Stomach smooth muscle (tissue), 2 donors: ENCODE measurements at regions not wholly inside any gene's neighbourhood (a gene's known extent, or its start where the extent isn't known, plus 50 kb on each side); places are given as distances from the start of the nearest gene placed in this dataset.

Experiments used
- H3K27ac ChIP-seq: one replicate; pipeline ENCODE4 v1.7.0; 2013; ENCODE audit warnings: mild to moderate bottlenecking, low read length, inconsistent platforms
- H3K27me3 ChIP-seq, 2 donors: one replicate each; pipeline ENCODE4 v1.7.0; 2013; ENCODE audit warnings: low read length in 2 of 2; ENCODE audit not compliant: insufficient read depth in 2 of 2, control insufficient read depth in 1 of 2
- H3K36me3 ChIP-seq, 2 donors: one replicate each; pipeline ENCODE4 v1.7.0; 2013; ENCODE audit warnings: low read length in 2 of 2; ENCODE audit not compliant: control insufficient read depth in 2 of 2, insufficient read depth in 2 of 2
- H3K4me1 ChIP-seq: one replicate; pipeline ENCODE4 v1.7.0; 2013; ENCODE audit warnings: low read length; ENCODE audit not compliant: control insufficient read depth, insufficient read depth
- H3K4me3 ChIP-seq, 2 donors: one replicate each; pipeline ENCODE4 v1.7.0; 2013; ENCODE audit warnings: low read length in 2 of 2
- H3K9ac ChIP-seq, 2 donors: one replicate each; pipeline ENCODE4 v1.7.0; 2013; ENCODE audit warnings: low read length in 2 of 2, mild to moderate bottlenecking in 1 of 2
- H3K9me3 ChIP-seq, 2 donors: one replicate each; pipeline ENCODE4 v1.7.0; 2013; ENCODE audit warnings: low read length in 2 of 2; ENCODE audit not compliant: control insufficient read depth in 2 of 2
- donor health status: healthy.
- donor health status: Pancreatic carcinoma.

- H3K27me3 ChIP-seq, result no peaks in the 10 kb centered on the region
- no peaks in the 10 kb centered on the region for H3K9me3 ChIP-seq
- no peak overlapping the region for H3K4me3 ChIP-seq
- H3K4me1 ChIP-seq, result no peaks in the 10 kb centered on the region
- no peak overlapping the region for H3K27ac ChIP-seq
- no peak overlapping the region for H3K9ac ChIP-seq
- no peaks in the 10 kb centered on the region for H3K36me3 ChIP-seq
Observed at GRCh38 chr6:140311146-140311545, 936.7 kb upstream of the CITED2 start.

GRCh38 chr6:140303218-140303949 is 928.9 kb upstream of the CITED2 start:
- no peaks in the 10 kb centered on the region for H3K4me1 ChIP-seq
- H3K4me3 ChIP-seq, result no peak overlapping the region
- no peaks in the 10 kb centered on the region for H3K9me3 ChIP-seq
- H3K9ac ChIP-seq, result no peak overlapping the region
- H3K27ac ChIP-seq, result no peak overlapping the region
- H3K36me3 ChIP-seq, result no peaks in the 10 kb centered on the region
- no peaks in the 10 kb centered on the region for H3K27me3 ChIP-seq

- H3K27me3 ChIP-seq, result no peaks in the 10 kb centered on the region
- no peaks in the 10 kb centered on the region for H3K36me3 ChIP-seq
Observed at GRCh38 chr6:140300331-140300730, 925.9 kb upstream of the CITED2 start.

GRCh38 chr6:140289186-140289585 is 914.7 kb upstream of the CITED2 start:
- H3K9me3 ChIP-seq, result peaks cover 0 to 6% of the 10 kb centered on the region in 2 donors
- H3K36me3 ChIP-seq, result no peaks in the 10 kb centered on the region
- H3K9ac ChIP-seq, result no peak overlapping the region
- H3K4me3 ChIP-seq, result no peak overlapping the region
- H3K4me1 ChIP-seq, result no peaks in the 10 kb centered on the region
- no peak overlapping the region for H3K27ac ChIP-seq
- no peaks in the 10 kb centered on the region for H3K27me3 ChIP-seq

More at GRCh38 chr6:140300331-140300730, 925.9 kb upstream of the CITED2 start:
- Histone ChIP-seq H3K4me1 (no peaks in the 10 kb centered on the region), H3K9me3 (no peaks in the 10 kb centered on the region), H3K27ac (no peak overlapping the region), H3K4me3 (no peak overlapping the region), H3K9ac (no peak overlapping the region)

- H3K27ac ChIP-seq, result no peak overlapping the region
- peaks cover 0 to 4% of the 10 kb centered on the region in 2 donors for H3K9me3 ChIP-seq
- no peaks in the 10 kb centered on the region for H3K4me1 ChIP-seq
- H3K9ac ChIP-seq, result no peak overlapping the region
- H3K4me3 ChIP-seq, result no peak overlapping the region
- H3K36me3 ChIP-seq, result no peaks in the 10 kb centered on the region
- H3K27me3 ChIP-seq, result no peaks in the 10 kb centered on the region
Observed at GRCh38 chr6:140285998-140286690, 911.7 kb upstream of the CITED2 start.

- no peaks in the 10 kb centered on the region for H3K9me3 ChIP-seq
- H3K36me3 ChIP-seq, result no peaks in the 10 kb centered on the region
- no peak overlapping the region for H3K9ac ChIP-seq
- H3K27me3 ChIP-seq, result no peaks in the 10 kb centered on the region
- no peak overlapping the region for H3K27ac ChIP-seq
- H3K4me3 ChIP-seq, result no peak overlapping the region
- no peaks in the 10 kb centered on the region for H3K4me1 ChIP-seq
Observed at GRCh38 chr6:140285471-140285870, 911.0 kb upstream of the CITED2 start.

GRCh38 chr6:140284871-140285270 is 910.4 kb upstream of the CITED2 start:
- H3K4me1 ChIP-seq, result no peaks in the 10 kb centered on the region
- no peak overlapping the region for H3K9ac ChIP-seq
- H3K36me3 ChIP-seq, result no peaks in the 10 kb centered on the region
- H3K27me3 ChIP-seq, result no peaks in the 10 kb centered on the region
- H3K4me3 ChIP-seq, result no peak overlapping the region
- no peaks in the 10 kb centered on the region for H3K9me3 ChIP-seq
- no peak overlapping the region for H3K27ac ChIP-seq

- Histone ChIP-seq H3K9me3 (no peaks in the 10 kb centered on the region), H3K9ac (no peak overlapping the region), H3K4me3 (no peak overlapping the region), H3K27me3 (no peaks in the 10 kb centered on the region), H3K4me1 (no peaks in the 10 kb centered on the region), H3K36me3 (no peaks in the 10 kb centered on the region), H3K27ac (no peak overlapping the region)
Observed at GRCh38 chr6:140283197-140283596, 908.7 kb upstream of the CITED2 start.

- Histone ChIP-seq H3K36me3 (no peaks in the 10 kb centered on the region), H3K27me3 (no peaks in the 10 kb centered on the region), H3K27ac (no peak overlapping the region), H3K4me1 (no peaks in the 10 kb centered on the region), H3K9me3 (no peaks in the 10 kb centered on the region), H3K9ac (no peak overlapping the region), H3K4me3 (no peak overlapping the region)
Observed at GRCh38 chr6:140281767-140282166, 907.3 kb upstream of the CITED2 start.

- H3K27ac ChIP-seq, result no peak overlapping the region
- H3K4me1 ChIP-seq, result no peaks in the 10 kb centered on the region
- H3K27me3 ChIP-seq, result no peaks in the 10 kb centered on the region
- H3K36me3 ChIP-seq, result no peaks in the 10 kb centered on the region
- no peak overlapping the region for H3K9ac ChIP-seq
- no peak overlapping the region for H3K4me3 ChIP-seq
- H3K9me3 ChIP-seq, result no peaks in the 10 kb centered on the region
Observed at GRCh38 chr6:140281236-140281635, 906.8 kb upstream of the CITED2 start.

- Histone ChIP-seq H3K36me3 (no peaks in the 10 kb centered on the region), H3K4me3 (no peak overlapping the region), H3K27ac (no peak overlapping the region), H3K4me1 (no peaks in the 10 kb centered on the region), H3K27me3 (no peaks in the 10 kb centered on the region), H3K9ac (no peak overlapping the region), H3K9me3 (no peaks in the 10 kb centered on the region)
Observed at GRCh38 chr6:140276719-140277118, 902.3 kb upstream of the CITED2 start.
